Thyroid gland (tissue), 4 donors: ENCODE measurements at regions not wholly inside any gene's neighbourhood (a gene's known extent, or its start where the extent isn't known, plus 50 kb on each side); places are given as distances from the start of the nearest gene placed in this dataset.

Source experiments
- DNase-seq, 2 donors: peaks; one replicate each; pipeline ENCODE4 v3.0.0-alpha.2; 2019
- H3K27ac ChIP-seq, 3 donors: fragments of 200-600 bp; sonication (generic); 1 replicate in 2 of 3; 2 replicates in 1 of 3; pipeline ENCODE4 v1.5.1; 2016 to 2019; ENCODE audit warnings: mild to moderate bottlenecking in 1 of 3, moderate library complexity in 1 of 3
- H3K27me3 ChIP-seq: fragments of 200-600 bp; sonication (generic); one replicate; pipeline ENCODE4 v1.5.1; 2019
- H3K36me3 ChIP-seq, 2 donors: fragments of 200-600 bp; sonication (generic); one replicate each; pipeline ENCODE4 v1.5.1; 2016 to 2019
- H3K4me1 ChIP-seq, 2 donors: fragments of 200-600 bp; sonication (generic); one replicate each; pipeline ENCODE4 v1.5.1; 2017 to 2019
- H3K4me3 ChIP-seq, 3 donors: fragments of 200-600 bp; sonication (generic); replicated peaks in 1 of 3; 1 replicate in 2 of 3; 2 replicates in 1 of 3; pipeline ENCODE4 v1.5.1; 2016; ENCODE audit warnings: mild to moderate bottlenecking in 1 of 3
- H3K9me3 ChIP-seq: fragments of 200-600 bp; sonication (generic); one replicate; pipeline ENCODE4 v1.5.1; 2017
- POLR2A ChIP-seq, 2 donors: fragments of 450-650 bp; IDR thresholded peaks; one replicate each; pipeline ENCODE4 v1.6.1; 2017; ENCODE audit warnings: antibody characterized with exemption in 2 of 2, mild to moderate bottlenecking in 2 of 2, moderate library complexity in 1 of 2
- WGBS, 2 donors: methylation state at CpG; one replicate each; pipeline ENCODE4 v1.1.5; 2017; 5-methylcytosine and 5-hydroxymethylcytosine counted together
- intact Hi-C: fragments of 100-400 bp; cut with DNase I; formaldehyde crosslinking; loops from one replicate; pipeline ENCODE4 v1.15.1; 2023
- TF ChIP-seq, protein P1 (sequence below), 6 experiments: fragments of 200-600 bp in 3 of 6; fragments of 450-650 bp in 3 of 6; sonication (generic) in 3 of 6; IDR thresholded peaks; one replicate each; pipeline ENCODE4 v1.5.1; 2016 to 2019; ENCODE audit warnings: antibody characterized with exemption in 6 of 6, mild to moderate bottlenecking in 2 of 6, inconsistent platforms in 1 of 6, moderate library complexity in 1 of 6

DNA sequence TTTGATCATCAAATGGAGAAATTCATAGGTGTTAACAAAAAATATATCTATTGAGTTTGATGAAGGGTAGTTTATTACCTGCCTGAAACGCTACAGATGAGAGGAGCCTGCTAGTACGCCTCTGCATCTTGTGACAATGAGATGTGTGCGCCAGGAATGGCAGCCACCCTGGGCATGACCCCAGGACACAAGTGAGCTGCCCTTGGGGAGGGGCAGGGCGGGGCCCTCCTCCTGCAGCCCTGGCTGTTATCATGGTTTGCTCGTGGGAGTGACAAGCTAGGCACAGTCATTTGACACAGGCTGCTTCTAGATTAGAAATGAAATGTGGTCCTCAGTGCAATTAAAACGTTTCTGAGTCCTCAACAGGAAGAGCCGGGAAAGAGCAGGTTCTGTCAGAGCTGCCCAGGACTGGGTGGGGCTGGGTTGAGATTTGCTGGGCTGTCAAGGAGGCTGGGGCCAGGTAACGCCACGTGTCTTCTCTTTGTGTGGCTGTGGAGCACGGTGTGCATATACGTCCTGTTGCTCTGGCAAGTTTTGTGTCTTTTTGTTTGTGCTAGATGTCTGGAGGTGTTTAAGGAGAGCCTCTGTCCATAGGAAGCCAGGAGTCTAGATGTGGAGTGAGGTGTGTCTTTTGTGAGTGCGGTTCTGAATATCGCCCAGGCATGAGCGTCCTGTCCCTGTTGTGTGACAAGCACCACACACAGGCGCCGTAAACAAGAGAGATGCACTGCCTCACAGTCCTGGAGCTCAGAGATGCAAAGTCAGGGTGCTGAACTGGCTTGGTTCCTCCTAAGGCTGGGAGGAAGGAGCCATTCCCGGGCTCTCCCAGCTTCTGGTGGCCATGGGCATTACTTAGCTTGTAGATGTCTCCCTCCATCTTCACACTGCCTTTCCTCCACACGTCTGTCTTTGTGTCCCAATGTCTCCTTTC is 129.0 kb upstream of the IRX4 start:
- Histone ChIP-seq H3K27ac (no peak overlapping the region), H3K4me3 (no peak overlapping the region), H3K36me3 (no peaks in the 10 kb centered on the region), H3K9me3 (no peaks in the 10 kb centered on the region), H3K4me1 (peaks cover 0 to 14% of the 10 kb centered on the region in 2 donors), H3K27me3 (no peaks in the 10 kb centered on the region)
- no peak for TF ChIP-seq POLR2A (IDR thresholded peaks at IDR 0.05)
- TF ChIP-seq, protein P1, sequence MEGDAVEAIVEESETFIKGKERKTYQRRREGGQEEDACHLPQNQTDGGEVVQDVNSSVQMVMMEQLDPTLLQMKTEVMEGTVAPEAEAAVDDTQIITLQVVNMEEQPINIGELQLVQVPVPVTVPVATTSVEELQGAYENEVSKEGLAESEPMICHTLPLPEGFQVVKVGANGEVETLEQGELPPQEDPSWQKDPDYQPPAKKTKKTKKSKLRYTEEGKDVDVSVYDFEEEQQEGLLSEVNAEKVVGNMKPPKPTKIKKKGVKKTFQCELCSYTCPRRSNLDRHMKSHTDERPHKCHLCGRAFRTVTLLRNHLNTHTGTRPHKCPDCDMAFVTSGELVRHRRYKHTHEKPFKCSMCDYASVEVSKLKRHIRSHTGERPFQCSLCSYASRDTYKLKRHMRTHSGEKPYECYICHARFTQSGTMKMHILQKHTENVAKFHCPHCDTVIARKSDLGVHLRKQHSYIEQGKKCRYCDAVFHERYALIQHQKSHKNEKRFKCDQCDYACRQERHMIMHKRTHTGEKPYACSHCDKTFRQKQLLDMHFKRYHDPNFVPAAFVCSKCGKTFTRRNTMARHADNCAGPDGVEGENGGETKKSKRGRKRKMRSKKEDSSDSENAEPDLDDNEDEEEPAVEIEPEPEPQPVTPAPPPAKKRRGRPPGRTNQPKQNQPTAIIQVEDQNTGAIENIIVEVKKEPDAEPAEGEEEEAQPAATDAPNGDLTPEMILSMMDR (IDR thresholded peaks at IDR 0.05), result no peak
- DNase-seq, result no peak
- intact Hi-C loops, result no loop called here
- 84 to 85% methylated on average over 18 of the region's 18 CpGs for WGBS, 2 donors

DNA sequence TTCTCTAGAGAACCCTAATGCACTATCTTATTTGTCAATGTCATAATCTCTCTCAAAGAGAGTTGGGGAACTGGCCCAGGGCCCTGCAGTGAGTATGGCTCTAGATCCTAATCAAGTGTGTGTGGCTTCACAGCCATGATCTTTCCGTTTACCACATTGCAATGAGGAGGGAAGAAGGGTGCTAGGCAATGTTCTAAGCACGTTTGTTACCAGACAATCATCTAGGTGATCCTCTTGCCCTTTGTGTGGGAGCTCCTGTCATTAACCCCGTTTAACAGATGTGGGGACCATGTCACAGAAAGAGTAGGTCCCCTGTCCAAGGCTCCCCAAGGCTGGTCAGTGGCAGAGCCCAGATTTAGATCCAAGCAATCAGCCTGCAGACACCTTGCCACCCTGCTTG is 128.2 kb upstream of the IRX4 start:
- intact Hi-C loops, result no loop called here
- H3K36me3 ChIP-seq, result no peaks in the 10 kb centered on the region
- TF ChIP-seq, protein P1 (IDR thresholded peaks at IDR 0.05), result no peak
- TF ChIP-seq POLR2A (IDR thresholded peaks at IDR 0.05), result no peak
- 88 to 95% methylated on average over 3 of the region's 3 CpGs for WGBS, 2 donors
- no peak overlapping the region for H3K27ac ChIP-seq
- no peaks in the 10 kb centered on the region for H3K9me3 ChIP-seq
- no peak overlapping the region for H3K4me3 ChIP-seq
- no peak for DNase-seq
- no peaks in the 10 kb centered on the region for H3K27me3 ChIP-seq
- peaks cover 0 to 14% of the 10 kb centered on the region in 2 donors for H3K4me1 ChIP-seq

GRCh38 chr5:2009986-2010914 is 127.5 kb upstream of the IRX4 start:
- H3K36me3 ChIP-seq, result no peaks in the 10 kb centered on the region
- H3K9me3 ChIP-seq, result no peaks in the 10 kb centered on the region
- no peak overlapping the region for H3K27ac ChIP-seq
- TF ChIP-seq, protein P1 (IDR thresholded peaks at IDR 0.05), result no peak
- TF ChIP-seq POLR2A (IDR thresholded peaks at IDR 0.05), result no peak
- intact Hi-C loops, result no loop called here
- H3K27me3 ChIP-seq, result no peaks in the 10 kb centered on the region
- peaks cover 0 to 14% of the 10 kb centered on the region in 2 donors for H3K4me1 ChIP-seq
- DNase-seq, result no peak
- 88 to 93% methylated on average over 17 to 20 of the region's 22 CpGs for WGBS, 2 donors
- H3K4me3 ChIP-seq, result no peak overlapping the region

- peaks cover 0 to 14% of the 10 kb centered on the region in 2 donors for H3K4me1 ChIP-seq
- 71 to 83% methylated on average over 14 to 15 of the region's 15 CpGs for WGBS, 2 donors
- no peak overlapping the region for H3K27ac ChIP-seq
- no peak for DNase-seq
- H3K9me3 ChIP-seq, result no peaks in the 10 kb centered on the region
- H3K4me3 ChIP-seq, result no peak overlapping the region
- intact Hi-C loops, result no loop called here
- no peaks in the 10 kb centered on the region for H3K27me3 ChIP-seq
- H3K36me3 ChIP-seq, result no peaks in the 10 kb centered on the region
- TF ChIP-seq, protein P1 (IDR thresholded peaks at IDR 0.05), result no peak
- no peak for TF ChIP-seq POLR2A (IDR thresholded peaks at IDR 0.05)
These were observed 126.3 kb upstream of the IRX4 start for GRCh38 chr5:2008851-2009629.
